ENCODE measurements at regions not wholly inside any gene's neighbourhood (a gene's known extent, or its start where the extent isn't known, plus 50 kb on each side); places are given as distances from the start of the nearest gene placed in this dataset.
"Not testable (repeated sequence)": the region's sequence is repeated elsewhere in the genome, so short reads cannot be mapped to it uniquely, and the experiment has no call there.

DNA sequence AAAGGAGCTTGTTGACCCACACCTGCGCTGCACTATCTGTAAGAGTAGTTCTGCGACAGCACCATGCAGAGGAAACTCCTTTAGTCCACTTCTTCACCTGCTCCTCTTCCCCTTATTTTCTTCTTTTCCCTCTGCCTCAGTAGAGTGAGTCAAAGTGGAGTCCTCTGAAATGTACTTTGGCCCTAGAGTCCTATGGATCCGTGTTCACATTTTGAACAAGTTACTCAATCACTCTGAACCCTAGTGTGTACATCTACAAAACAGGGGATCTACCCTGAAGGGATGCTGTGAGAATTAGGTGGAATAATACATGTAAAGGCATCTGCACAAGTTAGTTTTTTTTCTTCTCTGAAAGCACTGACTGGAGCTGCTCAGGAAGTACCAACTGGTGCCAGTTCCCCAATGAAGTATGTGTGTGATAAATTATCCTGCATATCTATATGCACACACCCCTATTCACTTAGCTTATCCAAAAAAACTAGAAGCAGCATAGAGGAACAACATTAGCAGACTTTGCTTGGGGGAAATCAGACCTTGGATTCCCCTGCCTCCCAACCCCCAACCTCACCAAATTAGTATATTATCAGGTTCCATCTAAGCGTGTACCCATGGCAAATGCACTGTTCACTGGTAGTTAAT lies 118.5 kb upstream of the FAM9C start:
- Histone ChIP-seq H3K36me3 (ENCODE audit: control insufficient read depth in 2 of 3, insufficient read depth in 3 of 3, low read length in 3 of 3) (no peaks in the 10 kb centered on the region), H3K9me3 (ENCODE audit: control insufficient read depth in 2 of 3, insufficient read depth in 1 of 3, low read length in 3 of 3) (no peaks in the 10 kb centered on the region), H3K9ac (ENCODE audit: low read length in 3 of 3) (no peak overlapping the region), H3K4me3 (ENCODE audit: low read length in 3 of 3) (no peak overlapping the region), H3K27ac (ENCODE audit: low read depth in 2 of 2, low read length in 2 of 2) (no peak overlapping the region), H3K27me3 (ENCODE audit: control insufficient read depth, insufficient read depth, low read length) (peaks cover 3% of the 10 kb centered on the region), H3K4me1 (ENCODE audit: control insufficient read depth in 2 of 3, insufficient read depth in 2 of 3, low read depth in 1 of 3, low read length in 3 of 3) (peaks cover 4 to 13% (median 6%) of the 10 kb centered on the region in 3 donors)
- TF ChIP-seq, protein P1, sequence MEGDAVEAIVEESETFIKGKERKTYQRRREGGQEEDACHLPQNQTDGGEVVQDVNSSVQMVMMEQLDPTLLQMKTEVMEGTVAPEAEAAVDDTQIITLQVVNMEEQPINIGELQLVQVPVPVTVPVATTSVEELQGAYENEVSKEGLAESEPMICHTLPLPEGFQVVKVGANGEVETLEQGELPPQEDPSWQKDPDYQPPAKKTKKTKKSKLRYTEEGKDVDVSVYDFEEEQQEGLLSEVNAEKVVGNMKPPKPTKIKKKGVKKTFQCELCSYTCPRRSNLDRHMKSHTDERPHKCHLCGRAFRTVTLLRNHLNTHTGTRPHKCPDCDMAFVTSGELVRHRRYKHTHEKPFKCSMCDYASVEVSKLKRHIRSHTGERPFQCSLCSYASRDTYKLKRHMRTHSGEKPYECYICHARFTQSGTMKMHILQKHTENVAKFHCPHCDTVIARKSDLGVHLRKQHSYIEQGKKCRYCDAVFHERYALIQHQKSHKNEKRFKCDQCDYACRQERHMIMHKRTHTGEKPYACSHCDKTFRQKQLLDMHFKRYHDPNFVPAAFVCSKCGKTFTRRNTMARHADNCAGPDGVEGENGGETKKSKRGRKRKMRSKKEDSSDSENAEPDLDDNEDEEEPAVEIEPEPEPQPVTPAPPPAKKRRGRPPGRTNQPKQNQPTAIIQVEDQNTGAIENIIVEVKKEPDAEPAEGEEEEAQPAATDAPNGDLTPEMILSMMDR (IDR thresholded peaks at IDR 0.05; ENCODE audit: borderline replicate concordance, extremely low read depth, insufficient read depth) = no peak
- no peak for FAIRE-seq
- no peak for DNase-seq
- intact Hi-C loops (cut with DNase I) = no loop called here

DNA sequence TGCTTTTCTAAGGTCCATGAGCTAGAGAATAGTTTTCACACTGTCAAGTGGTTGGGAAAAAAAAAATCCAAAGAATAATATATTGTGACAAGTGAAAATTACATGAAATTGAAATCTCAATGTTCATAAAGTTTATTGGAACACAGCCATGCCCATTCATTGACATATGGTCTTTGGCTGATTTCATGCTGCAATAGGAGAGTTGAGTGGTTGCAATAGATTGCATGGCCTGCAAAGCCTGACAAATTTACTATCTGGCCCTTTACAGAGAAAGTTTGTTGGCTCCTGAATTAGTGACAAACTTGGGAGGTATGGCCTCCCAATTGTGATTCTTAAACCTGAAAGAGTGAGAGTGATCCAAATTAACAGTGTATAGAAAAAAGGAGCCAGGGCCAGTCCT lies 115.5 kb upstream of the FAM9C start:
- H3K27ac ChIP-seq (ENCODE audit: low read depth in 2 of 2, low read length in 2 of 2) = no peak overlapping the region
- no peak for DNase-seq
- intact Hi-C loops (cut with DNase I) = no loop called here
- H3K27me3 ChIP-seq (ENCODE audit: control insufficient read depth, insufficient read depth, low read length) = no peaks in the 10 kb centered on the region
- H3K4me1 ChIP-seq (ENCODE audit: control insufficient read depth in 2 of 3, insufficient read depth in 2 of 3, low read depth in 1 of 3, low read length in 3 of 3) = peaks cover 4 to 7% (median 6%) of the 10 kb centered on the region in 3 donors
- H3K36me3 ChIP-seq (ENCODE audit: control insufficient read depth in 2 of 3, insufficient read depth in 3 of 3, low read length in 3 of 3) = no peaks in the 10 kb centered on the region
- no peak for FAIRE-seq
- no peaks in the 10 kb centered on the region for H3K9me3 ChIP-seq (ENCODE audit: control insufficient read depth in 2 of 3, insufficient read depth in 1 of 3, low read length in 3 of 3)
- no peak overlapping the region for H3K4me3 ChIP-seq (ENCODE audit: low read length in 3 of 3)
- H3K9ac ChIP-seq (ENCODE audit: low read length in 3 of 3) = no peak overlapping the region
- TF ChIP-seq, protein P1 (IDR thresholded peaks at IDR 0.05; ENCODE audit: borderline replicate concordance, extremely low read depth, insufficient read depth) = no peak

DNA sequence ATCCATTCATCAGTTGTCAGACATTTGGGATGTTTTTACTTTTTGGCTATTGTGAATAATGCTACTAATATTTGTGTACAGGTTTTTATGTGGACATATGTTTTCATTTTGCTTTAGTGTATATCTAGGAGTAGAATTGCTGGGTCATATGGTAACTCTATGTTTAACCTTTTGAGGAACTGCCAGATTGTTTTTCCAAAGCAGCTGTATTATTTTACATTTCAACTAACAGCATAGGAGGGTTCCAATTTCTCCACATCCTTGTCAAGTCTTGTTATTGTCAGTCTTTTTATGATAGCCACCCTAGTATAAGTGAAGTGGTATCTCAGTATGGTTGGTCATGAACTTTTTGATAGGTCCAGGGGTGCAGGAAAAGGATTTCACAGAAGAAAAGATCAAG lies 114.5 kb upstream of the FAM9C start:
- peaks cover 3 to 4% (median 3%) of the 10 kb centered on the region in 3 donors for H3K4me1 ChIP-seq (ENCODE audit: control insufficient read depth in 2 of 3, insufficient read depth in 2 of 3, low read depth in 1 of 3, low read length in 3 of 3)
- no peaks in the 10 kb centered on the region for H3K36me3 ChIP-seq (ENCODE audit: control insufficient read depth in 2 of 3, insufficient read depth in 3 of 3, low read length in 3 of 3)
- H3K9ac ChIP-seq (ENCODE audit: low read length in 3 of 3) = no peak overlapping the region
- intact Hi-C loops (cut with DNase I) = no loop called here
- H3K27me3 ChIP-seq (ENCODE audit: control insufficient read depth, insufficient read depth, low read length) = no peaks in the 10 kb centered on the region
- FAIRE-seq (no peak), DNase-seq (peak in 1 of 5 donors; percentile 22)
- no peak overlapping the region for H3K4me3 ChIP-seq (ENCODE audit: low read length in 3 of 3)
- no peak overlapping the region for H3K27ac ChIP-seq (ENCODE audit: low read depth in 2 of 2, low read length in 2 of 2)
- TF ChIP-seq, protein P1 (IDR thresholded peaks at IDR 0.05; ENCODE audit: borderline replicate concordance, extremely low read depth, insufficient read depth) = no peak
- H3K9me3 ChIP-seq (ENCODE audit: control insufficient read depth in 2 of 3, insufficient read depth in 1 of 3, low read length in 3 of 3) = no peaks in the 10 kb centered on the region

DNA sequence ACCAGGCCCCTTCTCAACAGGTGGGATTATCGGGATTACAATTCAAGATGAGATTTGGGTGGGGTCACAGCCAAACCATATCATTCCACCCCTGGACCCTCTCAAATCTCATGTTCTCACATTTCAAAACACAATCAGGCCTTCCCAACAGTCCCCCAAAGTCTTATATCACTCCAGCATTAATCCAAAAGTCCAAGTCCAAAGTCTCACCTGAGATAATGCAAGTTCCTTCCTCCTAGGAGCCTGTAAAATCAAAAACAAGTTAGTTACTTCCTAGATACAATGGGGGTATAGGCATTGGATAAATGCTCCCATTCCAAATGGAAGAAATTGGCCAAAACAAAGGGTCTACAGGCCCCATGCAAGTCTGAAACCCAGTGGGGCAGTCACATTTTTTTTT lies 111.1 kb upstream of the FAM9C start:
- H3K9me3 ChIP-seq (ENCODE audit: control insufficient read depth in 2 of 3, insufficient read depth in 1 of 3, low read length in 3 of 3); DNase-seq; intact Hi-C loops (cut with DNase I); H3K4me3 ChIP-seq (ENCODE audit: low read length in 3 of 3); H3K36me3 ChIP-seq (ENCODE audit: control insufficient read depth in 2 of 3, insufficient read depth in 3 of 3, low read length in 3 of 3); H3K9ac ChIP-seq (ENCODE audit: low read length in 3 of 3); H3K4me1 ChIP-seq (ENCODE audit: control insufficient read depth in 2 of 3, insufficient read depth in 2 of 3, low read depth in 1 of 3, low read length in 3 of 3); H3K27ac ChIP-seq (ENCODE audit: low read depth in 2 of 2, low read length in 2 of 2); H3K27me3 ChIP-seq (ENCODE audit: control insufficient read depth, insufficient read depth, low read length); FAIRE-seq: not testable (repeated sequence)
